ENCODE measurements at regions not wholly inside any gene's neighbourhood (a gene's known extent, or its start where the extent isn't known, plus 50 kb on each side); places are given as distances from the start of the nearest gene placed in this dataset.

GRCh38 chr11:112734207-112734606 lies 227.0 kb upstream of the NCAM1 start:
- TF ChIP-seq REST (IDR thresholded peaks at IDR 0.05; ENCODE audit: insufficient read depth in 1 of 2, low read depth in 2 of 2, low read length in 2 of 2) (peak; percentile 85 to 95), TAF1 (IDR thresholded peaks at IDR 0.05; ENCODE audit: borderline replicate concordance, insufficient read depth, low read length) (no peak)

- TF ChIP-seq POLR2AphosphoS5 (IDR thresholded peaks at IDR 0.05; ENCODE audit: low read depth, low read length), result no peak
- TF ChIP-seq TAF1 (IDR thresholded peaks at IDR 0.05; ENCODE audit: borderline replicate concordance, insufficient read depth, low read length), result no peak
- no peak for TF ChIP-seq SIN3A (IDR thresholded peaks at IDR 0.05; ENCODE audit: borderline replicate concordance, insufficient read depth, low read length)
- no peak for TF ChIP-seq REST (IDR thresholded peaks at IDR 0.05; ENCODE audit: insufficient read depth in 1 of 2, low read depth in 2 of 2, low read length in 2 of 2)
- TF ChIP-seq FOXP2 (optimal IDR thresholded peaks at IDR 0.05; ENCODE audit: borderline replicate concordance, extremely low read depth, extremely low read length, insufficient read depth), result no peak
Measured at GRCh38 chr11:112735470-112735869, 225.8 kb upstream of the NCAM1 start.

- TF ChIP-seq REST (IDR thresholded peaks at IDR 0.05; ENCODE audit: insufficient read depth in 1 of 2, low read depth in 2 of 2, low read length in 2 of 2) (no peak), TAF1 (IDR thresholded peaks at IDR 0.05; ENCODE audit: borderline replicate concordance, insufficient read depth, low read length) (no peak), FOXP2 (optimal IDR thresholded peaks at IDR 0.05; ENCODE audit: borderline replicate concordance, extremely low read depth, extremely low read length, insufficient read depth) (no peak), SIN3A (IDR thresholded peaks at IDR 0.05; ENCODE audit: borderline replicate concordance, insufficient read depth, low read length) (no peak), POLR2AphosphoS5 (IDR thresholded peaks at IDR 0.05; ENCODE audit: low read depth, low read length) (no peak)
Measured at GRCh38 chr11:112744041-112744440, 217.2 kb upstream of the NCAM1 start.

GRCh38 chr11:112745973-112746372 lies 215.2 kb upstream of the NCAM1 start:
- TF ChIP-seq TAF1 (IDR thresholded peaks at IDR 0.05; ENCODE audit: borderline replicate concordance, insufficient read depth, low read length) (no peak), SIN3A (IDR thresholded peaks at IDR 0.05; ENCODE audit: borderline replicate concordance, insufficient read depth, low read length) (no peak)

GRCh38 chr11:112748252-112748651 lies 213.0 kb upstream of the NCAM1 start:
- no peak for TF ChIP-seq SIN3A (IDR thresholded peaks at IDR 0.05; ENCODE audit: borderline replicate concordance, insufficient read depth, low read length)
- no peak for TF ChIP-seq REST (IDR thresholded peaks at IDR 0.05; ENCODE audit: insufficient read depth in 1 of 2, low read depth in 2 of 2, low read length in 2 of 2)
- no peak for TF ChIP-seq TAF1 (IDR thresholded peaks at IDR 0.05; ENCODE audit: borderline replicate concordance, insufficient read depth, low read length)
- no peak for TF ChIP-seq FOXP2 (optimal IDR thresholded peaks at IDR 0.05; ENCODE audit: borderline replicate concordance, extremely low read depth, extremely low read length, insufficient read depth)
- TF ChIP-seq POLR2AphosphoS5 (IDR thresholded peaks at IDR 0.05; ENCODE audit: low read depth, low read length), result no peak
